H1 (cell line): ENCODE measurements at regions not wholly inside any gene's neighbourhood (a gene's known extent, or its start where the extent isn't known, plus 50 kb on each side); places are given as distances from the start of the nearest gene placed in this dataset.

Source experiments
- CTCF ChIA-PET: fragments of 300-600 bp; sonication (Branson Sonifier 250); formaldehyde crosslinking; loops from one replicate; lab custom pipeline; 2021; ENCODE audit not compliant: partially characterized antibody; lab: Charles Lee
- POLR2A ChIA-PET: fragments of 300-600 bp; sonication (Branson Sonifier 250); formaldehyde crosslinking; loops from one replicate; lab custom pipeline; 2021; ENCODE audit warnings: inconsistent platforms; ENCODE audit not compliant: partially characterized antibody; lab: Charles Lee
- DNase-seq, 2 experiments: peaks; one replicate each; pipeline versions ENCODE4 v3.0.0 to v3.0.0-alpha.2; 2010 to 2022; ENCODE audit warnings: low spot score in 2 of 2, low read depth in 1 of 2, mixed read lengths in 1 of 2
- FAIRE-seq: peaks from 2 replicates; lab custom pipeline; 2011; peaks lifted over from hg19 to GRCh38; lab: Jason Lieb, UNC
- H2AFZ ChIP-seq: 2 replicates; pipeline ENCODE4 v1.8.1; 2012; ENCODE audit warnings: low read length, inconsistent platforms
- H2AK5ac ChIP-seq: 2 replicates; pipeline ENCODE4 v1.6.1; 2013; ENCODE audit warnings: low read depth, low read length
- H2BK120ac ChIP-seq: replicated peaks from 2 replicates; pipeline ENCODE3; 2013; ENCODE audit warnings: low read depth, low read length, inconsistent platforms
- H2BK12ac ChIP-seq: 2 replicates; pipeline ENCODE4 v1.6.1; 2013; ENCODE audit warnings: low read depth, low read length
- H2BK15ac ChIP-seq: 2 replicates; pipeline ENCODE4 v1.6.1; 2013; ENCODE audit warnings: low read length
- H2BK20ac ChIP-seq: 2 replicates; pipeline ENCODE4 v1.6.1; 2013; ENCODE audit warnings: low read length
- H2BK5ac ChIP-seq: 2 replicates; pipeline ENCODE4 v1.6.1; 2013; ENCODE audit warnings: low read depth, low read length
- H3K14ac ChIP-seq: 2 replicates; pipeline ENCODE4 v1.6.1; 2013; ENCODE audit warnings: inconsistent platforms; ENCODE audit not compliant: insufficient read length
- H3K18ac ChIP-seq: 2 replicates; pipeline ENCODE4 v1.6.1; 2013; ENCODE audit warnings: low read length; ENCODE audit errors: extremely low read depth
- H3K23ac ChIP-seq: 2 replicates; pipeline ENCODE4 v1.6.1; 2013; ENCODE audit warnings: inconsistent platforms; ENCODE audit not compliant: insufficient read length
- H3K23me2 ChIP-seq: 2 replicates; pipeline ENCODE4 v1.6.1; 2013; ENCODE audit warnings: low read depth, low read length
- H3K27ac ChIP-seq: 2 replicates; pipeline ENCODE4 v1.6.1; 2011; ENCODE audit warnings: low read depth, low read length, inconsistent platforms
- H3K27me3 ChIP-seq, 4 experiments: replicated peaks in 1 of 4; 1 replicate in 1 of 4; 2 replicates in 3 of 4; pipeline versions ENCODE4 v1.6.1 to v1.8.1; 2011 to 2013; ENCODE audit warnings: low read length in 3 of 4, mild to moderate bottlenecking in 3 of 4, inconsistent platforms in 2 of 4, mixed read lengths in 2 of 4, moderate library complexity in 1 of 4; ENCODE audit not compliant: control insufficient read depth in 3 of 4, insufficient read depth in 3 of 4; ENCODE audit errors: extremely low read depth in 1 of 4
- H3K36me3 ChIP-seq, 4 experiments: 2 replicates each; pipeline versions ENCODE4 v1.6.1 to v1.8.1; 2011 to 2013; ENCODE audit warnings: mild to moderate bottlenecking in 4 of 4, low read length in 3 of 4, moderate library complexity in 2 of 4, control low read depth in 1 of 4, inconsistent platforms in 1 of 4; ENCODE audit not compliant: insufficient read depth in 4 of 4, control insufficient read depth in 2 of 4
- H3K4ac ChIP-seq: replicated peaks from 2 replicates; pipeline ENCODE3; 2013; ENCODE audit warnings: low read length, low read depth, mixed read lengths, inconsistent platforms; ENCODE audit not compliant: insufficient read length
- H3K4me1 ChIP-seq, 4 experiments: replicated peaks in 1 of 4; 1 replicate in 1 of 4; 2 replicates in 3 of 4; pipeline versions ENCODE4 v1.6.1 to v1.8.1; 2011 to 2013; ENCODE audit warnings: low read length in 3 of 4, inconsistent platforms in 2 of 4, mixed read lengths in 1 of 4; ENCODE audit not compliant: insufficient read depth in 4 of 4, control insufficient read depth in 3 of 4
- H3K4me2 ChIP-seq, 2 experiments: 2 replicates each; pipeline versions ENCODE4 v1.6.1 to v1.8.1; 2011 to 2013; ENCODE audit warnings: low read depth in 2 of 2, low read length in 2 of 2, control low read depth in 1 of 2, inconsistent platforms in 1 of 2, mild to moderate bottlenecking in 1 of 2; ENCODE audit not compliant: insufficient read depth in 1 of 2
- H3K4me3 ChIP-seq, 4 experiments: fragments of 200-600, 300-600 bp in 1 of 4; sonication (generic), shearing (Covaris generic), sonication (Bioruptor Twin) in 1 of 4; 2 replicates each; pipeline versions ENCODE4 v1.5.1 to v1.8.1; 2011 to 2016; ENCODE audit warnings: low read length in 4 of 4, low read depth in 3 of 4, control low read depth in 2 of 4, inconsistent platforms in 2 of 4, mild to moderate bottlenecking in 2 of 4, mixed read lengths in 1 of 4, moderate library complexity in 1 of 4; ENCODE audit not compliant: insufficient read depth in 2 of 4; ENCODE audit errors: extremely low read depth in 1 of 4
- H3K56ac ChIP-seq: replicated peaks from 2 replicates; pipeline ENCODE3; 2013; ENCODE audit warnings: low read depth, mild to moderate bottlenecking, mixed read lengths, low read length, inconsistent platforms; ENCODE audit not compliant: insufficient read length
- H3K79me1 ChIP-seq: 2 replicates; pipeline ENCODE4 v1.6.1; 2013; ENCODE audit warnings: low read depth, low read length, control low read depth
- H3K79me2 ChIP-seq, 2 experiments: 2 replicates each; pipeline versions ENCODE4 v1.6.1 to v1.8.1; 2012 to 2013; ENCODE audit warnings: low read length in 2 of 2, mild to moderate bottlenecking in 2 of 2, inconsistent platforms in 1 of 2; ENCODE audit not compliant: insufficient read depth in 2 of 2, control insufficient read depth in 1 of 2
- H3K9ac ChIP-seq, 4 experiments: replicated peaks in 1 of 4; 1 replicate in 1 of 4; 2 replicates in 3 of 4; pipeline versions ENCODE4 v1.6.1 to v1.8.1; 2011 to 2013; ENCODE audit warnings: low read depth in 3 of 4, low read length in 3 of 4, control low read depth in 2 of 4, mild to moderate bottlenecking in 2 of 4, moderate library complexity in 2 of 4, inconsistent platforms in 1 of 4; ENCODE audit errors: extremely low read depth in 1 of 4
- H3K9me3 ChIP-seq, 2 experiments: 2 replicates each; pipeline versions ENCODE4 v1.6.1 to v1.8.1; 2012 to 2013; ENCODE audit warnings: mild to moderate bottlenecking in 2 of 2, moderate library complexity in 2 of 2, control low read depth in 1 of 2, inconsistent platforms in 1 of 2, low read depth in 1 of 2, low read length in 1 of 2, mixed read lengths in 1 of 2; ENCODE audit not compliant: insufficient read depth in 2 of 2
- H4K20me1 ChIP-seq, 2 experiments: replicated peaks in 1 of 2; 2 replicates each; pipeline versions ENCODE3 to v1.8.1; 2011 to 2013; ENCODE audit warnings: inconsistent platforms in 2 of 2, low read length in 2 of 2, mild to moderate bottlenecking in 1 of 2; ENCODE audit not compliant: insufficient read depth in 2 of 2, control insufficient read depth in 1 of 2
- H4K5ac ChIP-seq: 2 replicates; pipeline ENCODE4 v1.6.1; 2013; ENCODE audit warnings: low read length, low read depth, mixed read lengths, inconsistent platforms; ENCODE audit not compliant: insufficient read length
- H4K8ac ChIP-seq: 2 replicates; pipeline ENCODE4 v1.8.0; 2013; ENCODE audit warnings: mild to moderate bottlenecking, moderate library complexity, low read length, inconsistent platforms; ENCODE audit not compliant: insufficient read depth; ENCODE audit errors: extremely low read depth
- H4K91ac ChIP-seq: replicated peaks from 2 replicates; pipeline ENCODE3; 2013; ENCODE audit warnings: low read length, mixed read lengths, inconsistent platforms; ENCODE audit not compliant: insufficient read length
- WGBS, 2 experiments: shearing (Covaris generic) in 1 of 2; methylation state at CpG; one replicate each; pipeline versions ENCODE4 v1.1.6 to v1.1.7; 2013 to 2015; ENCODE audit warnings: low lambda C conversion rate in 2 of 2, mixed read lengths in 2 of 2, inconsistent platforms in 1 of 2, low coverage in 1 of 2, missing lambda C conversion rate in 1 of 2; ENCODE audit not compliant: insufficient replicate concordance in 2 of 2, insufficient coverage in 1 of 2, insufficient read length in 1 of 2; ENCODE audit errors: extremely low coverage in 1 of 2, missing lambda C conversion rate in 1 of 2; 5-methylcytosine and 5-hydroxymethylcytosine counted together
- TF ChIP-seq, protein P1 (sequence below): IDR thresholded peaks from 2 replicates; pipeline ENCODE4 v1.6.1; 2011; ENCODE audit warnings: low read depth, mild to moderate bottlenecking, low read length; ENCODE audit not compliant: insufficient read depth

DNA sequence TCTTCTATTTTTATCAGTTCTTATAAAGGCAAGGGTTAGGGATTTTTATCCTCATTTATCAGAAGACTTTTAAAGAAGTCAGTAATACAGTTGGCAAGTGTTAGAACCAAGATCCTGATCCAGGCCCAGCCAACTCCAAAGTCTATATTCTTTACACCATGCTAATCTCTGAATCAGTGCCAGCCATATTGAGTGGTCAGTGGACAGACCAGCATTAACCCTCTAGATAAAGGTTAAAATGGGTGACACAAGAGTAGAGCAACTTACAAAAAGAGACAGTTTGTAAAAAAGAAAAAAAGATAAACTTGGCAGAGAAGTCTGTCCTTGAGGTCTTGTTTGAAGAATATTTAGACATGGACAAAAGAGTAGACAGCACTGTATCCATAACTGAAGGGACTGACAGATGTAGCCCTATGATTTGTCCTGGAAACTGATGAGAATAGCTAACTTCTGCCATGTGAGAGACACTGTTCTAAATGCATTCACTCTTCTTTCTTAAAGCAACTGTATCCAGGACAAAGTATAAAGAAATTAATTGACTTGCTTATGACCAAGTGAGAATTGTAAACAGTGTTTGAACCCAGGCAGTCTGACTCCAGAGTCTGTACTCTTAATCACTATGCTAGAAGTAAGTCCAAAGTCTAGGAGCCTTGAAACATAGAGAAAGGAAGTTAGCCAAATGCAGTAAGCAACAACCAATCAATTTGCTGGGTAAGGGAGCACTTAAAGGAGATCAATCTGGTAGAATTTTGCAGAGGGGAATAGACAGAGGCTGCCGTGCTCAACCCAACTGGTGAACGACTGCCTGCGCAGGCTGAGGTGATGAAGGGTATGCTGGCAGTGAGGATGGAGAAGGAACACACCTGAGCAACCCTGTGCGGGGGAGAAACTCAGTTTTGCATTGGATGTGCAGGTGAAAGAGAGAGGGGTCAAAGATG lies 103.7 kb downstream of the TTC6 start:
- 98% methylated on average over 4 of the region's 4 CpGs; no CpG with 5 or more reads in 1 of the 2 experiments for WGBS, 2 experiments
- TF ChIP-seq, protein P1, sequence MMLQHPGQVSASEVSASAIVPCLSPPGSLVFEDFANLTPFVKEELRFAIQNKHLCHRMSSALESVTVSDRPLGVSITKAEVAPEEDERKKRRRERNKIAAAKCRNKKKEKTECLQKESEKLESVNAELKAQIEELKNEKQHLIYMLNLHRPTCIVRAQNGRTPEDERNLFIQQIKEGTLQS, result no peak
- FAIRE-seq (no peak), DNase-seq (no peak)
- ChIA-PET CTCF (no interaction called here), POLR2A (no interaction called here)
- Histone ChIP-seq H2AK5ac (no peak overlapping the region), H3K56ac (no peak overlapping the region), H3K23me2 (no peaks in the 10 kb centered on the region), H3K27me3 (no peaks in the 10 kb centered on the region), H3K79me2 (no peaks in the 10 kb centered on the region), H2BK12ac (no peak overlapping the region), H3K9ac (no peak overlapping the region), H2BK120ac (no peak overlapping the region), H3K4me3 (no peak overlapping the region), H4K5ac (no peak overlapping the region), H4K91ac (no peak overlapping the region), H3K18ac (no peak overlapping the region), H3K9me3 (no peaks in the 10 kb centered on the region), H3K4ac (no peak overlapping the region), H4K20me1 (no peaks in the 10 kb centered on the region), H3K23ac (no peak overlapping the region), H3K36me3 (no peaks in the 10 kb centered on the region), H3K27ac (no peak overlapping the region), H3K14ac (no peak overlapping the region), H3K4me1 (no peaks in the 10 kb centered on the region), H2BK20ac (no peak overlapping the region), H3K79me1 (no peaks in the 10 kb centered on the region), H2AFZ (no peak overlapping the region), H2BK5ac (no peak overlapping the region), H4K8ac (no peak overlapping the region), H3K4me2 (no peak overlapping the region), H2BK15ac (no peak overlapping the region)
